Stimulated activated CD8-positive, alpha-beta memory T cell treated with anti-CD3 and anti-CD28 coated beads, Interleukin-4, amount 100 ng/mL, for 24 hours (primary cell): ENCODE measurements at regions not wholly inside any gene's neighbourhood (a gene's known extent, or its start where the extent isn't known, plus 50 kb on each side); places are given as distances from the start of the nearest gene placed in this dataset.

Source experiments
- DNase-seq: peaks from one replicate; pipeline ENCODE4 v3.0.0-alpha.2; 2020; ENCODE audit warnings: low read depth

GRCh38 chr2:13536941-13537340 lies 820.2 kb downstream of the TRIB2 start:
- no peak for DNase-seq

DNA sequence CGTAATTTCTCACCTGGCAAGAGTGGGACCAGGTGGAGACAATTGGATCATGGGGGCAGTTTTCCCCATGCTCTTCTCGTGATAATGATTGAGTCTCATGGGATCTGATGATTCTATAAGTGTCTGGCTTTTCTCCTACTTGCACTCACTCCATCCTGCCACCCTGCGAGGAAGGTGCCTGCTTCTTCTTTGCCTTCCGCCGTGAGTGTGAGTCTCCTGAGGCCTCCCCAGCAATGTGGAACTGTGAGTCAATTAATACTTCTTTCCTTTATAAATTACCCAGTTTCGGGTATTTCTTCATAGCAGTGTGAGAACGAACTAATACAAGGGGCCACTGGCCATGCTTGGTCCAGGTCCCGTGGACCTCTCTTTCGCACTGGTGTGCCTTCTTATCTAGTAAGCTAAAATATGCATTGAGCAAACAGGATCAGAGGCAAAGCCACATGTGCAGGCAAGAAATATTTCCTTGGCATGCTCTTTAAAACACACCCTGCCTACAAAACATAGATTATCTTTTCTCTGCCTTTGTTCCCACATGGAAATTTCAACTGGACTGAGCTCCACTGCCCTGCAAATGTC lies 821.1 kb downstream of the TRIB2 start:
- no peak for DNase-seq

GRCh38 chr2:13539296-13539695 lies 822.6 kb downstream of the TRIB2 start:
- DNase-seq = no peak

GRCh38 chr2:13542061-13542460 lies 825.3 kb downstream of the TRIB2 start:
- DNase-seq = no peak

DNA sequence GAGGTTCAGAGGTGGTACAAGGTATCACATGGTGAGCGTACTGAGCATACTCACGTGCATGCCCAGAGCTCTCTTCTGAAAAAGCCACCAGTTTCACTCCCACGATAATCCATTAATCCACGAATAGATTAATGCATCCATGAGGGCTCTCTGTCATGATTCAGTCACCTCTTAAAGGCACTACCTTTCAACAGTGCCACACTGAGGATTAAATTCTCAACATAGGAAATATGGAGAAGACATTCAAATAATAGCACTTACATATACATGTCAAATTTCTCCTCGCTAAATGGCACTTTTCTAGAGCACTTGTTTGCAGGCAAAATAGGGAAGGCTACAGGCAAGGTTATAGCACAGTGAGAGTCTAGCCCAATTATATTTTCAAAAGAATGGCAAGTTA lies 825.9 kb downstream of the TRIB2 start:
- DNase-seq = no peak

GRCh38 chr2:13543550-13543949 lies 826.8 kb downstream of the TRIB2 start:
- DNase-seq = no peak

DNA sequence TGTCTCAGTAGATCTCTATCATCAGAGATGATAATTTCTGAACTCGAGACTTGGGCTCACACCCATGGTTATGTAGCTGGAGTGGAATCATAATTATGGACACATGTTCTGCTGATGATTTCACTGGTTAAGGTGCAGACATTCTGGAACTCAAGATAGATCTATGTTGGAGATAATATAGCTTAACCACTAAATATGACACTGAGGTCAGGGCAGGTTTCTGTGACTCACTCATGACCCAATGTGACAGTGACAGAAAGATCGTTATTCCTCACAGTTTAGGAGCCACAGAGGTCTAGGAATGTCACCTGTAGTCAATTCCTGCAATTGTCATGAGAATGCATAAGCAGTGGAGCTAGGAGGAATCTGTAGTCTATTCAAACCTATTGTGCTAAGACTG lies 828.6 kb downstream of the TRIB2 start:
- no peak for DNase-seq

DNA sequence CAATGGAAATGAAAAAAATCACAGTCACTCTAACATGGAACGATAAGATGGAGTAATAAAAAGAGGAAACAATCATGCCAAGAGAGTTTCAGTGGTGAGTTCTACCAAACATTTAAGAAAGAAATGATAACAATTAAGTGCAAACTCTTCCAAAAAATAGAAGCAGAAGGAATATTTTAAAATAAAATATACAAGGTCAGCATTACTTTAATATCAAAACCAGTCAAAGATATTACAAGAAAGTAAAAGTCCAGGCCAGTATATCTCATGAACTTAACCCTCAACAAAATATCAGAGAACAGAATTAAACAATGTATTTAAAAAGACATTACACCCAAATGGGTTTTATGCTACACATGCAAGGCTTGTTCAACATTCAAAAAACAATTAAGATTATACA lies 829.4 kb downstream of the TRIB2 start:
- no peak for DNase-seq

DNA sequence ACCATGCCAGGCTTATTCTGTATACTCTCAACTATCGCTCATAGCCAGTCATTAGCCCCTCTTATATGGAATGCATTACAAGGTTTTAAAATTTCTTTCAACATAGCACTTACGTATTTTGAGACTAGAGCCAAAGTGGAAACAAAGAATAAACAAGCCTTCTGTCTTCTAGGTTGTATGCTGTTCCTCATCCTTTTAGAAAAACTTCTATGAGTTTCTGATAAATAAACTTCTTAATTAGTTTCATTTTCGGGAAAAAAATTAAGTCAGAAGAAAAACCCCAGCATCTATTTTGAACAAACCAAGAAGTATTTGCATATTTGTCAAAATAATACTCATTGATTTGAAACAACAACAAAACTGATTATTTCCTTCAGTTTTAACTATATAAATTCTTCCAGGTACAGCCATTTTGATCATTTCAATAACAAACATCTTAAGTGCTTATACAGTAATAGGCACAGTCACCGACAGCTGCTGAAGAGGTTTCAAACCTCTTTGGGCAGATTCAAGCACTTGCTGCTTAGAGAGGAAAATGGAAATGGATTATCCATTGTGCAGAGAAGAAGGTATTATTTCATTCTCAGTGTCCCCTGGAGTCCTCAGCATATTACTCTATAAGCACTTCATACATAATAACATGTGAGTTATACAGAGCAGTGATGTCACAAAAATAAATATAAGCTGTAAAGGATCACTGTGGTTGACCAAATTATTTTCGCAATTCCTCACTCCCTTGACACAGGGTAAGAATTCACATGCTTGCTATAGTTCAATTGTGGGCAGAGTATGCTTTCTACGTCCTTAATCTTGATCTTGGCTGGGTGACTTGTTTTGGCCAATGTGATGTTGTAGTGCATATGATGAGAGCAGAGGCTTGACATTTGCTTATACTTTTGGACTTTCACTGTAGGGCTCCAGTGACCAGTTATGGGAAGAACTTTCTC lies 833.8 kb downstream of the TRIB2 start:
- DNase-seq = no peak

DNA sequence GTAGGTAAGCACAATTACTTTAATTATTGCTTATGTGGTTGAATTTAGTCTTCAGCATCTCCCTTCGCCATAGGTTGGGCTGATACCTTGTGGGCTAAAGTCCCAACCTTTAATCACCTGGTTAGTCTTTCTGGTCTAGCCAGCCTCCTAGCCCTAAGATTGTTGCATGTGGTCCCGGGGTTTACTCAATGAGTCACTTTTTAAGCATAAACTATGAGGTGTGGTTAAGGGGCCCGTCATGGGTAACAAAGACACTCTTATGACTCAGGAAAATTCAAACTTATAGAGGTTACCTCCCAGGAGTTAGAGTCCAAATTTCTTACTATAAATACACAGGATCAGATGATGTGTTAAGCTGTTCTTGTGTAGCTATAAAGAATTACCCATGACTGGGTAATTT lies 841.6 kb downstream of the TRIB2 start:
- DNase-seq = no peak

DNA sequence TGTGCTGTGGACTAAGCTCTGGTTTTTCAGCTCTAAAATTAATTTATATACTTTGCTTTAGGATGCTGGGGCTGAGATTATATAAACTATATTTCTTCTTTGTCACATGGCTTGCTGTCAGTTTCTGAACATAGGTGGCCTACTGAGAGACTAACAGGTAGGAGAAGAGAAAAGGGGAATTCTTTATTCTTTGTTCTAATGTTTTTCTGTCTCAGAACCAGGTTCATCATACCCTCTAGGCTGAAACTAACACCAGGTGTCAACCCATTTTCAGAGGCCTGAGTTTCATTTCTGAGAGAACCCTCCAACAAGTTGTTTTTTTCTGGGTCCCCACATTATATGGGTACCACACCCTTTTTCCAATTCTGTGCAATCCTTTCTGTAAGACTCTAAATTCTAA lies 843.6 kb downstream of the TRIB2 start:
- DNase-seq = no peak

DNA sequence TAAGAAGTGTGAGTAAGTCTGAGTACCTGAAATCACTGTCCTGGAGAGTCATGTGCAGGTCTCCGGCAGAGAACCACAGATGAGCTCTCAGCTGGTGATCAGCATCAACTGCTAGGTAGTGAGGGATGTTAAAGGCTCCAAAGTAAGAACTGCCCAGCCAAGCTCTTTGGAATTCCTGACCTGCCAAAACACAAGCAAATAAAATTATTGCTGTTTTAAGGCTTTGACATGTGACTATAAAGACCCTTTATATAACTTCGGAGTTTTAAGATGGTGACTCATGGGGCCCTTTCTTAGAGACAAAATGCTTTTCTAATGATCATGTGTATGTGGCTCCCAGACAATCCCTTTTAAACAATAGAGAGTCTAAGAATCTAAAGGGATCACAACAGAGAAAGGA lies 855.7 kb downstream of the TRIB2 start:
- DNase-seq = no peak

- no peak for DNase-seq
Observed at GRCh38 chr2:13574831-13575230, 858.1 kb downstream of the TRIB2 start.

- DNase-seq = no peak
Observed at GRCh38 chr2:13576406-13577036, 859.8 kb downstream of the TRIB2 start.

DNA sequence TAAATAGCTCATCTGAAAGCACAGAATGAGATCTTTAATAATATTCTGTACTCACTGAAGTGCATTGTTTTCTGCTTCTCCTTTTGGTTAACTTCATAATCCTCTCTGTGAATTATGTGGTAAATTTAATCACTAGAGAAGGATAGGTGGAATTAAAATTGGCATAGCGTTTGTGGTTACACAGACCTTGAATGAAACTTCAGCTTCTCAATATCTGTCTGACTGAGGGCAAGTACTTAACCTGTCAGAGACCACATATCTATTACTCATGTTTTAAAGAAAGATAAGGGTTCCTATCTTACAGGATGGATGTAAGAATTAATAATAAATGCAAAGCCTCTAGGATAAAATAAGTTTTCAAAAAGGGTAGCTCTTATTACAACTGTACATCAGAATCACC lies 861.8 kb downstream of the TRIB2 start:
- no peak for DNase-seq

- no peak for DNase-seq
Observed at GRCh38 chr2:13581471-13581870, 864.7 kb downstream of the TRIB2 start.

- DNase-seq = no peak
Observed at GRCh38 chr2:13583609-13584008, 866.9 kb downstream of the TRIB2 start.

DNA sequence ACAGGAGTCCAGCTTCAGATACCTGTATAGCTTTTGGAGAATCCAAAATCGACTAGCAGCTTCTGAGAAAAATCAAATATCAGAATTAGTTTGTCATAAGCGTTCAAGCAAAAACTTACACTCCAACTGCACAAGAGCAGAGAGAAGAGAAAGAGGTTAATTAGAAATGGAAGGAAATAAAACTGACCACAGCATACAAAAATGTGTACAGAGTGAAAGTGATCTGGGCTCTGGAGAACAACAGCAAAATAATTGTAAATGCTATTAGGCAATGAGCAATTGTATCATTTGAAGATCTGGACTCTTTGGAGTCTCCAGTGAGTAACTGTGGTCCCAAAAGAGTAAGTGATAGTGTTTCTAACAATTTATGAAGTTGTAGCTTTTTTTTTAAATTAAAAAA lies 867.3 kb downstream of the TRIB2 start:
- DNase-seq = no peak

- no peak for DNase-seq
Observed at GRCh38 chr2:13585732-13586131, 869.0 kb downstream of the TRIB2 start.

DNA sequence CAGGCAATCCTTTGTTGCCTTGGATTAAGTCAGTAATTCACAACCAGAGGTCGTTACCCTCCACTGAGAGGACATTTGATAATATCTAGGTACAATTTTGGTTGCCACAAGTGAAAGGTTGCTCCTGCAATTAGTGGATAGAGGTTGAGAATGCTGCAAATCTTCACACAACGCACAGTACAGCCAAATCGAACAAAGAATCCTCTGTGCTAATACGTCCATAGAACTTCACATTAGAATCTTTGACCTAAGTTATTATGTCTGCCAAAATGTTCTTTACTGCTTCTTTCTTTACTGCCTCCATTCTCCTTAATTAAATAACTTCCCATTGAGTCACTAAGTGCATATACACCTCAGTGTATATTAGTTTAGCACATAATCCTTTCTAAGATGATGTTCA lies 879.5 kb downstream of the TRIB2 start:
- no peak for DNase-seq

DNA sequence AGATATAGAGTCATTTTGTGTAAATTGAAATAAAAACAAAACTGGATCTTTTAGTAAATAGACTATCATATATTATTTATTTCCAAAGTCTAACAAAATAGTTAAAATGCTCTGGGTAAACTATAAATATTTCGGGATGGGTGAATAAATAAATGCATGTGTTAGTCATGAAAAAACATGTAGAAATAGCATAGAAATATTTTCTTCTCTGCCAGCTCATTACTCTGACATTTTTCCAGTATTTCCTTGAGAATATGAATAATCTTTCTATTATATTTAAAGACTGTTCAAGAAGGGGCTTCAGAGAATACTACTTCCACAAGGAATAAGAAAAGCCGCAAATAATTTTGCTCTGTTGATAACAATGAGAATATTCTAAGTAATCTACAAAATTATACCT lies 880.4 kb downstream of the TRIB2 start:
- no peak for DNase-seq

DNA sequence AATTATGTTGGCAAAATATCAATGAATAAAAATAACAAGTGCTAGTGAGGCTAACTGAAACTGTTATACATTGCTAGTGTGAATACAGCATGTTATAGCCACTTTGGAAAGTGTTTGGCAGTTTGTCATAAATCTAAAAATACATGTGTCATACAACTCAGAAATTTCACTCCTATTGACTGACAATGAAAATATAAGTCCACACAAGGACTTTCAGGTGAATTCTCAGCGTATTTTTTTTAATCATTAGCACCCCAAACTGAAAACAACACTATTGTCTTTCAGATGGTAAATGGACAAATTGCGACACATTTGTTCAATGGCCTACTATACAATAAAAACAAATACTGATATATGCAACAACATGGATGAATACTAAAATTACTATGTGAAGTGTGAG lies 884.8 kb downstream of the TRIB2 start:
- no peak for DNase-seq

DNA sequence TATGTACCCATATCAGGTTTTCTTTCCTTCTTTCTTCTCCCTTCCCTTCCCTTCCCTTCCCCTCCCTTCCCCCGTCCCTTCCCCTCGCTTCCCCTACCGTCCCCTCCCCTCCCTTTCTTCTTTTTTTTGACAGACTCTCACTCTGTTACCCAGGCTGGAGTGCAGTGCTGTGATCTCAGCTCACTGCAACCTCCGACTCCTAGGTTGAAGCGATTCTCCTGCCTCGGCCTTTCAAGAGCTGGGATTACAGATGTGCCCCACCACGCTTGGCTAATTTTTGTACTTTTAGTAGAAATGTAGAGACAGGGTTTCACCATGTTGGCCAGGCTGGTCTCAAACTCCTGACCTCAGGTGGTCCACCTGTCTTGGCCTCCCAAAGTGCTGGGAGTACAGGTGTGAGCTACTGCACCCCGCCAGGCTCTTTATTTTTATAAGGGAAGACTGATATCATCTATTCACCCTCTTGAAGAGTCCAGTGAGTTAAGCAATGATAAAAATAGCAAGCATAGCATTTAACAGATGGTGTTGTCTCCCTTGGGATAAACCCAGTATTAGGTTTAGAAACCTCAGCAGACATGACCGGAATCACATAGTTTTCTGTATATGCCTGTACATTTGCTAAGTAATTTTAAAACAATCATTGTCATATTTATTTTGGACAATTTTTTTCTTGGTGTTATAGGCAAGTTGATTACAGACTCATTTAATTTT lies 888.4 kb downstream of the TRIB2 start:
- DNase-seq = no peak
